ENCODE measurements at regions not wholly inside any gene's neighbourhood (a gene's known extent, or its start where the extent isn't known, plus 50 kb on each side); places are given as distances from the start of the nearest gene placed in this dataset.

GRCh38 chr7:109983618-109984017, 1107.3 kb upstream of the LRRN3 start:
- TF ChIP-seq CTCF (IDR thresholded peaks at IDR 0.05) (no peak), EP300 (IDR thresholded peaks at IDR 0.05) (no peak)
